ENCODE measurements at regions not wholly inside any gene's neighbourhood (a gene's known extent, or its start where the extent isn't known, plus 50 kb on each side); places are given as distances from the start of the nearest gene placed in this dataset.

- Histone ChIP-seq H3K4me3 (no peak overlapping the region), H3K36me3 (no peaks in the 10 kb centered on the region), H3K9me3 (peaks cover 0 to 16% (median 9%) of the 10 kb centered on the region in 4 donors), H3K27me3 (peaks cover 0 to 6% (median 0%) of the 10 kb centered on the region in 4 donors), H3K27ac (replicated peaks in 1 of 4) (no peak overlapping the region), H3K4me1 (no peaks in the 10 kb centered on the region)
- TF ChIP-seq CTCF (IDR thresholded peaks at IDR 0.05) (no peak), POLR2AphosphoS5 (IDR thresholded peaks at IDR 0.05) (no peak), EP300 (IDR thresholded peaks at IDR 0.05) (no peak), POLR2A (IDR thresholded peaks at IDR 0.05; ENCODE audit: low read depth) (no peak)
- no peak for DNase-seq (ENCODE audit: extremely low spot score)
- intact Hi-C loops (cut with DNase I) = no loop called here
- 87% methylated on average over 10 of the region's 10 CpGs for WGBS
Observed at GRCh38 chr1:10848109-10848684, 51.8 kb upstream of the CASZ1 start.

- no peaks in the 10 kb centered on the region for H3K9me3 ChIP-seq
- 77% methylated on average over 6 of the region's 7 CpGs for WGBS
- no peak for DNase-seq (ENCODE audit: extremely low spot score)
- no peak overlapping the region for H3K27ac ChIP-seq (replicated peaks in 1 of 4)
- H3K36me3 ChIP-seq = no peaks in the 10 kb centered on the region
- intact Hi-C loops (cut with DNase I) = no loop called here
- no peak for TF ChIP-seq CTCF (IDR thresholded peaks at IDR 0.05)
- no peak for TF ChIP-seq POLR2A (IDR thresholded peaks at IDR 0.05; ENCODE audit: low read depth)
- TF ChIP-seq POLR2AphosphoS5 (IDR thresholded peaks at IDR 0.05) = no peak
- TF ChIP-seq EP300 (IDR thresholded peaks at IDR 0.05) = no peak
- H3K4me1 ChIP-seq = no peaks in the 10 kb centered on the region
- H3K27me3 ChIP-seq = peaks cover 0 to 6% (median 0%) of the 10 kb centered on the region in 4 donors
- H3K4me3 ChIP-seq = no peak overlapping the region
Observed at GRCh38 chr1:10850026-10850425, 53.6 kb upstream of the CASZ1 start.

DNA sequence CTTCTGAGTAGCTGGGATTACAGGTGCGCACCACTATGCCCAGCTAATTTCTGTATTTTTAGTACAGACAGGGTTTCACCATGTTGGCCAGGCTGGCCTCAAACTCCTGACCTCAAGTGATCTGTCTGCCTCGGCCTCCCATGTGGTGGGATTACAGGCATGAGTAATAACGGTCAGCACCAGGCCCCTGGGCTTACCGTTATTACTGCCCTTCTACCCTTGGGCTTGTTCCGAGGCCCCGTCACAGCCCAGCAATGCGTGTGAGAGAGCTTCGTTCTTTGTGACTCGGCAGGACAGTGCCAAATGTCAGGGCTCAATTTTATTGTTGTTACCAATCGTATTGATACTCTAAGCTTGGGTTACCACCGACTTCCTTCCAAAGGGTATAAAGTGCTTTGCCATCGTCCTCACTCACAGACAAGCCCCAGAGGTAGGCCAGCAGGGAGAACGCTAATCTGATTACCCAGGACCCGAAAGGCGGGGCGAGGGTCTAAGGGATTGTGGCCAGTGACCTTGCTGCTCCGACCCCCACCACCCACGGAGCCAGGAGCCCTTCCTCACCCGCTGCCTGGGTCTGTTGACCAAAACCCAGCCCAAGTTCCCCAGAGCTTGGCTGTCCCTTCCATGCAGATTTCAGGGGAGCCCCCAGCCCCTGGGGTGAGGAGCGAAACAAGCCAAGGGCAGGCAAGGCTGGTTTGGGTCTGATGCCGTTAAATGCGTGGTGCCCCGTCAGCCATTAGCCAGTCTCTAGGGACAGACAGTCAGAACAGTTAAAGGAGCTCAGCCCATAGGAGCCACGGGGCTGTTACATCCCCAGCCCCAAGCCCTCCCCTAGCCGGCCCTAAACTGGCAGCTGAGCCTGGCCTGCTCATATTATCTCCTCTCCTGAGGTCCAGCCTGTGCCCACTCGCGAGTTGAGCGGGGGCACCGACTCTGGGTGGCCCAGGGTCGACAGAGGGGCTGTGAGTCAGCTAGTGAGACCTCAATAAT lies 54.9 kb upstream of the CASZ1 start:
- no peaks in the 10 kb centered on the region for H3K4me1 ChIP-seq
- H3K27ac ChIP-seq (replicated peaks in 1 of 4) = no peak overlapping the region
- H3K4me3 ChIP-seq = no peak overlapping the region
- no peak for DNase-seq (ENCODE audit: extremely low spot score)
- intact Hi-C loops (cut with DNase I) = no loop called here
- H3K27me3 ChIP-seq = peaks cover 0 to 6% (median 0%) of the 10 kb centered on the region in 4 donors
- H3K9me3 ChIP-seq = no peaks in the 10 kb centered on the region
- H3K36me3 ChIP-seq = no peaks in the 10 kb centered on the region
- 90% methylated on average over 28 of the region's 30 CpGs for WGBS
- TF ChIP-seq EP300 (IDR thresholded peaks at IDR 0.05) (no peak), POLR2AphosphoS5 (IDR thresholded peaks at IDR 0.05) (no peak), CTCF (IDR thresholded peaks at IDR 0.05) (no peak), POLR2A (IDR thresholded peaks at IDR 0.05; ENCODE audit: low read depth) (no peak)

GRCh38 chr1:10852018-10852417 lies 55.6 kb upstream of the CASZ1 start:
- TF ChIP-seq POLR2A (IDR thresholded peaks at IDR 0.05; ENCODE audit: low read depth) (no peak), EP300 (IDR thresholded peaks at IDR 0.05) (no peak), POLR2AphosphoS5 (IDR thresholded peaks at IDR 0.05) (no peak), CTCF (IDR thresholded peaks at IDR 0.05) (no peak)
- DNase-seq (ENCODE audit: extremely low spot score) = no peak
- no peak overlapping the region for H3K4me3 ChIP-seq
- no peaks in the 10 kb centered on the region for H3K4me1 ChIP-seq
- WGBS = 82% methylated on average over 7 of the region's 8 CpGs
- no peak overlapping the region for H3K27ac ChIP-seq (replicated peaks in 1 of 4)
- H3K9me3 ChIP-seq = no peaks in the 10 kb centered on the region
- no peaks in the 10 kb centered on the region for H3K36me3 ChIP-seq
- intact Hi-C loops (cut with DNase I) = no loop called here
- peaks cover 0 to 10% (median 0%) of the 10 kb centered on the region in 4 donors for H3K27me3 ChIP-seq

All from esophagus muscularis mucosa (tissue), 4 donors.